ENCODE measurements at regions not wholly inside any gene's neighbourhood (a gene's known extent, or its start where the extent isn't known, plus 50 kb on each side); places are given as distances from the start of the nearest gene placed in this dataset.
"Not testable (repeated sequence)": the region's sequence is repeated elsewhere in the genome, so short reads cannot be mapped to it uniquely, and the experiment has no call there.

- Histone ChIP-seq H3K36me3 (ENCODE audit: low read depth) (no peaks in the 10 kb centered on the region), H3K4me3 (ENCODE audit: severe bottlenecking) (no peak overlapping the region), H3K27ac (ENCODE audit: poor library complexity, severe bottlenecking) (no peak overlapping the region), H3K9me3 (ENCODE audit: severe bottlenecking) (no peaks in the 10 kb centered on the region), H3K27me3 (ENCODE audit: insufficient read depth, poor library complexity, severe bottlenecking) (peaks cover 9% of the 10 kb centered on the region), H3K4me1 (ENCODE audit: insufficient read depth, poor library complexity, severe bottlenecking) (no peaks in the 10 kb centered on the region)
- ATAC-seq (ENCODE audit: low read depth) (no peak), DNase-seq (ENCODE audit: low spot score) (no peak)
- no peak for TF ChIP-seq CTCF (IDR thresholded peaks at IDR 0.05; ENCODE audit: poor library complexity, severe bottlenecking)
Measured at GRCh38 chr2:176879426-176879995, 333.1 kb upstream of the HNRNPA3 start.

GRCh38 chr2:176882045-176882444 is 330.5 kb upstream of the HNRNPA3 start:
- H3K9me3 ChIP-seq (ENCODE audit: severe bottlenecking); H3K27me3 ChIP-seq (ENCODE audit: insufficient read depth, poor library complexity, severe bottlenecking); H3K27ac ChIP-seq (ENCODE audit: poor library complexity, severe bottlenecking); H3K4me1 ChIP-seq (ENCODE audit: insufficient read depth, poor library complexity, severe bottlenecking); H3K36me3 ChIP-seq (ENCODE audit: low read depth); H3K4me3 ChIP-seq (ENCODE audit: severe bottlenecking); DNase-seq (ENCODE audit: low spot score); ATAC-seq (ENCODE audit: low read depth): not testable (repeated sequence)

GRCh38 chr2:176885001-176885643 is 327.5 kb upstream of the HNRNPA3 start:
- no peaks in the 10 kb centered on the region for H3K9me3 ChIP-seq (ENCODE audit: severe bottlenecking)
- DNase-seq (ENCODE audit: low spot score), result no peak
- H3K36me3 ChIP-seq (ENCODE audit: low read depth), result no peaks in the 10 kb centered on the region
- peaks cover 3% of the 10 kb centered on the region for H3K27me3 ChIP-seq (ENCODE audit: insufficient read depth, poor library complexity, severe bottlenecking)
- H3K4me1 ChIP-seq (ENCODE audit: insufficient read depth, poor library complexity, severe bottlenecking), result no peaks in the 10 kb centered on the region
- H3K27ac ChIP-seq (ENCODE audit: poor library complexity, severe bottlenecking), result no peak overlapping the region
- TF ChIP-seq CTCF (IDR thresholded peaks at IDR 0.05; ENCODE audit: poor library complexity, severe bottlenecking), result no peak
- no peak for ATAC-seq (ENCODE audit: low read depth)
- H3K4me3 ChIP-seq (ENCODE audit: severe bottlenecking), result no peak overlapping the region

- H3K4me3 ChIP-seq (ENCODE audit: severe bottlenecking), result no peak overlapping the region
- DNase-seq (ENCODE audit: low spot score) (no peak), ATAC-seq (ENCODE audit: low read depth) (no peak)
- no peaks in the 10 kb centered on the region for H3K36me3 ChIP-seq (ENCODE audit: low read depth)
- H3K4me1 ChIP-seq (ENCODE audit: insufficient read depth, poor library complexity, severe bottlenecking), result no peaks in the 10 kb centered on the region
- no peak for TF ChIP-seq CTCF (IDR thresholded peaks at IDR 0.05; ENCODE audit: poor library complexity, severe bottlenecking)
- H3K27me3 ChIP-seq (ENCODE audit: insufficient read depth, poor library complexity, severe bottlenecking), result peaks cover 4% of the 10 kb centered on the region
- H3K9me3 ChIP-seq (ENCODE audit: severe bottlenecking), result peaks cover 4% of the 10 kb centered on the region
- no peak overlapping the region for H3K27ac ChIP-seq (ENCODE audit: poor library complexity, severe bottlenecking)
Measured at GRCh38 chr2:176885661-176886060, 326.9 kb upstream of the HNRNPA3 start.

GRCh38 chr2:176891105-176891504 is 321.5 kb upstream of the HNRNPA3 start:
- Histone ChIP-seq H3K36me3 (ENCODE audit: low read depth) (no peaks in the 10 kb centered on the region), H3K27me3 (ENCODE audit: insufficient read depth, poor library complexity, severe bottlenecking) (peaks cover 4% of the 10 kb centered on the region), H3K4me1 (ENCODE audit: insufficient read depth, poor library complexity, severe bottlenecking) (no peaks in the 10 kb centered on the region), H3K27ac (ENCODE audit: poor library complexity, severe bottlenecking) (no peak overlapping the region), H3K9me3 (ENCODE audit: severe bottlenecking) (peaks cover 5% of the 10 kb centered on the region), H3K4me3 (ENCODE audit: severe bottlenecking) (no peak overlapping the region)
- no peak for ATAC-seq (ENCODE audit: low read depth)
- no peak for TF ChIP-seq CTCF (IDR thresholded peaks at IDR 0.05; ENCODE audit: poor library complexity, severe bottlenecking)
- no peak for DNase-seq (ENCODE audit: low spot score)

Measured in RWPE2 (cell line).